SIG-M5 (cell line): ENCODE measurements at regions not wholly inside any gene's neighbourhood (a gene's known extent, or its start where the extent isn't known, plus 50 kb on each side); places are given as distances from the start of the nearest gene placed in this dataset.
"Not testable (repeated sequence)": the region's sequence is repeated elsewhere in the genome, so short reads cannot be mapped to it uniquely, and the experiment has no call there.

Experiments
- DNase-seq: peaks from one replicate; lab custom pipeline; 2025; lab: John Stamatoyannopoulos, UW

- DNase-seq = no peak
Measured at GRCh38 chr4:79175716-79176115, 150.1 kb downstream of the NAA11 start.

GRCh38 chr4:79174490-79175252 is 151.2 kb downstream of the NAA11 start:
- no peak for DNase-seq

- no peak for DNase-seq
Measured at GRCh38 chr4:79173186-79173585, 152.7 kb downstream of the NAA11 start.

GRCh38 chr4:79170077-79170476 is 155.8 kb downstream of the NAA11 start:
- DNase-seq = no peak

- no peak for DNase-seq
Measured at GRCh38 chr4:79164907-79165610, 160.8 kb downstream of the NAA11 start.

- DNase-seq = no peak
Measured at GRCh38 chr4:79163981-79164490, 161.8 kb downstream of the NAA11 start.

- DNase-seq = no peak
Measured at GRCh38 chr4:79160962-79161361, 164.9 kb downstream of the NAA11 start.

- not testable (repeated sequence) for DNase-seq
Measured at GRCh38 chr4:79158705-79159104, 167.2 kb downstream of the NAA11 start.

- no peak for DNase-seq
Measured at GRCh38 chr4:79155336-79155735, 170.5 kb downstream of the NAA11 start.

- no peak for DNase-seq
Measured at GRCh38 chr4:79150820-79151416, 174.9 kb downstream of the NAA11 start.

- no peak for DNase-seq
Measured at GRCh38 chr4:79148369-79148768, 177.5 kb downstream of the NAA11 start.

GRCh38 chr4:79147251-79147650 is 178.6 kb downstream of the NAA11 start:
- DNase-seq = no peak

- DNase-seq = no peak
Measured at GRCh38 chr4:79141530-79141929, 184.3 kb downstream of the NAA11 start.

- no peak for DNase-seq
Measured at GRCh38 chr4:79134767-79135166, 191.1 kb downstream of the NAA11 start.

GRCh38 chr4:79132826-79133225 is 193.0 kb downstream of the NAA11 start:
- no peak for DNase-seq

- no peak for DNase-seq
Measured at GRCh38 chr4:79121875-79122358, 182.7 kb upstream of the PAQR3 start.

- no peak for DNase-seq
Measured at GRCh38 chr4:79121223-79121622, 182.0 kb upstream of the PAQR3 start.

GRCh38 chr4:79117051-79117450 is 177.8 kb upstream of the PAQR3 start:
- DNase-seq = not testable (repeated sequence)

- no peak for DNase-seq
Measured at GRCh38 chr4:79107014-79107413, 167.8 kb upstream of the PAQR3 start.

GRCh38 chr4:79088946-79089691 is 149.9 kb upstream of the PAQR3 start:
- no peak for DNase-seq

GRCh38 chr4:79087071-79087470 is 147.8 kb upstream of the PAQR3 start:
- DNase-seq = no peak

- DNase-seq = no peak
Measured at GRCh38 chr4:79083406-79084010, 144.3 kb upstream of the PAQR3 start.
